Smooth muscle cell (in vitro differentiated cells): ENCODE measurements at regions not wholly inside any gene's neighbourhood (a gene's known extent, or its start where the extent isn't known, plus 50 kb on each side); places are given as distances from the start of the nearest gene placed in this dataset.

Source experiments
- DNase-seq: peaks from one replicate; lab custom pipeline; 2025; ENCODE audit not compliant: unreplicated experiment; lab: John Stamatoyannopoulos, UW
- H2AFZ ChIP-seq: fragments of 200-600 bp; sonication (generic); 2 replicates; pipeline ENCODE4 v1.6.0; 2016; ENCODE audit warnings: antibody characterized with exemption, low read depth, mild to moderate bottlenecking
- H3F3A ChIP-seq: fragments of 200-600 bp; sonication (generic); 2 replicates; pipeline ENCODE4 v1.6.0; 2017; ENCODE audit warnings: antibody characterized with exemption, low read depth
- H3K27ac ChIP-seq: fragments of 200-600 bp; sonication (generic); 2 replicates; pipeline ENCODE4 v1.5.1; 2016; ENCODE audit warnings: low read depth, mild to moderate bottlenecking
- H3K27me3 ChIP-seq: fragments of 200-600 bp; sonication (generic); 2 replicates; pipeline ENCODE4 v1.6.1; 2016; ENCODE audit warnings: low read depth, mild to moderate bottlenecking
- H3K36me3 ChIP-seq: fragments of 200-600 bp; sonication (generic); 2 replicates; pipeline ENCODE4 v1.5.1; 2016; ENCODE audit warnings: low read depth
- H3K4me1 ChIP-seq: fragments of 200-600 bp; sonication (generic); 2 replicates; pipeline ENCODE4 v1.5.1; 2016; ENCODE audit warnings: low read depth
- H3K4me2 ChIP-seq: fragments of 200-600 bp; sonication (generic); 2 replicates; pipeline ENCODE4 v1.6.0; 2016; ENCODE audit warnings: mild to moderate bottlenecking
- H3K4me3 ChIP-seq: fragments of 200-600 bp; sonication (generic); 2 replicates; pipeline ENCODE4 v1.5.1; 2016; ENCODE audit warnings: mild to moderate bottlenecking
- H3K79me2 ChIP-seq: fragments of 200-600 bp; sonication (generic); 2 replicates; pipeline ENCODE4 v1.6.0; 2016; ENCODE audit warnings: low read depth, mild to moderate bottlenecking
- H3K9ac ChIP-seq: fragments of 200-600 bp; sonication (generic); 2 replicates; pipeline ENCODE4 v1.6.0; 2016; ENCODE audit warnings: low read depth
- H3K9me3 ChIP-seq: fragments of 200-600 bp; sonication (generic); replicated peaks from 2 replicates; pipeline ENCODE4 v1.5.1; 2016; ENCODE audit warnings: low read depth
- H4K20me1 ChIP-seq: fragments of 200-600 bp; sonication (generic); 2 replicates; pipeline ENCODE4 v1.6.0; 2016; ENCODE audit warnings: low read depth
- WGBS: methylation state at CpG from one replicate; pipeline ENCODE4 v1.1.7; 2016; ENCODE audit warnings: low lambda C conversion rate; 5-methylcytosine and 5-hydroxymethylcytosine counted together
- TF ChIP-seq, protein P1 (sequence below): fragments of 200-600 bp; sonication (generic); IDR thresholded peaks from 2 replicates; pipeline ENCODE4 v1.5.1; 2017; ENCODE audit warnings: borderline replicate concordance, mild to moderate bottlenecking, antibody characterized with exemption; ENCODE audit not compliant: insufficient read depth, poor library complexity, severe bottlenecking

DNA sequence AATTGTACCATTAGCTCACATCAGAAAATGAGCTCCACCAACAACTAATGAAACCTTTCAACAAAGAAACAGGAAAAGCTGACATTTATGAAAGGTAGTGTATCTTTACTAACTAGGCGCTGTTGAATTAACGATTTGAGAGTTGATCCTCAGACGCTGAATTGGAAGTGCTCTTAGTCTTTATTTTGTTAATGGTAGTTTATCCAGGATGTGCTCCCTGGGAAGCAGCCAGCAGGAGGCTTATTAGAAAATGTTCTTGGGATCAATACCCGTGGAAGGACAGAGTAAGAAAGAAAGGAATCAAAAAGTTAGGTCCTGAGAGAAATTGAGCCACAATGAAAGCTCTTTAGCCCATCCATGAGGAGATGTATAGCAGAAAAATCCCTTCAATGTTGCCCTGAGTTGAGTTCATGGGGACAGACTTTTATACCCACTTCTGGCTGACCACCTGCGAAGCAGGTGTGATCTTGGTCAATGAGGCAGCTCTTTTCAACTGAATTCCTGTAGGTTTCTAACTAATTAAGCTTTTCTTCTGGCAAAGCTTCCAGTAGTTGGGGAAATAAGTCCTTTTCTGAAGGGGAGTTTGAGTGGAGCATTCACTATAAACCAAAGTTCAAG, 492.6 kb upstream of the REG3G start:
- H3K4me1 ChIP-seq, result peaks cover 21% of the 10 kb centered on the region
- no peak overlapping the region for H3K4me2 ChIP-seq
- no peaks in the 10 kb centered on the region for H3K79me2 ChIP-seq
- no peaks in the 10 kb centered on the region for H3F3A ChIP-seq
- H3K4me3 ChIP-seq, result no peak overlapping the region
- H4K20me1 ChIP-seq, result no peaks in the 10 kb centered on the region
- H3K9me3 ChIP-seq, result no peaks in the 10 kb centered on the region
- H3K27me3 ChIP-seq, result no peaks in the 10 kb centered on the region
- TF ChIP-seq, protein P1, sequence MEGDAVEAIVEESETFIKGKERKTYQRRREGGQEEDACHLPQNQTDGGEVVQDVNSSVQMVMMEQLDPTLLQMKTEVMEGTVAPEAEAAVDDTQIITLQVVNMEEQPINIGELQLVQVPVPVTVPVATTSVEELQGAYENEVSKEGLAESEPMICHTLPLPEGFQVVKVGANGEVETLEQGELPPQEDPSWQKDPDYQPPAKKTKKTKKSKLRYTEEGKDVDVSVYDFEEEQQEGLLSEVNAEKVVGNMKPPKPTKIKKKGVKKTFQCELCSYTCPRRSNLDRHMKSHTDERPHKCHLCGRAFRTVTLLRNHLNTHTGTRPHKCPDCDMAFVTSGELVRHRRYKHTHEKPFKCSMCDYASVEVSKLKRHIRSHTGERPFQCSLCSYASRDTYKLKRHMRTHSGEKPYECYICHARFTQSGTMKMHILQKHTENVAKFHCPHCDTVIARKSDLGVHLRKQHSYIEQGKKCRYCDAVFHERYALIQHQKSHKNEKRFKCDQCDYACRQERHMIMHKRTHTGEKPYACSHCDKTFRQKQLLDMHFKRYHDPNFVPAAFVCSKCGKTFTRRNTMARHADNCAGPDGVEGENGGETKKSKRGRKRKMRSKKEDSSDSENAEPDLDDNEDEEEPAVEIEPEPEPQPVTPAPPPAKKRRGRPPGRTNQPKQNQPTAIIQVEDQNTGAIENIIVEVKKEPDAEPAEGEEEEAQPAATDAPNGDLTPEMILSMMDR, result no peak
- DNase-seq, result no peak
- no peaks in the 10 kb centered on the region for H3K36me3 ChIP-seq
- H3K27ac ChIP-seq, result no peak overlapping the region
- no peak overlapping the region for H3K9ac ChIP-seq
- WGBS, result 40% methylated on average over 5 of the region's 5 CpGs
- H2AFZ ChIP-seq, result no peak overlapping the region

DNA sequence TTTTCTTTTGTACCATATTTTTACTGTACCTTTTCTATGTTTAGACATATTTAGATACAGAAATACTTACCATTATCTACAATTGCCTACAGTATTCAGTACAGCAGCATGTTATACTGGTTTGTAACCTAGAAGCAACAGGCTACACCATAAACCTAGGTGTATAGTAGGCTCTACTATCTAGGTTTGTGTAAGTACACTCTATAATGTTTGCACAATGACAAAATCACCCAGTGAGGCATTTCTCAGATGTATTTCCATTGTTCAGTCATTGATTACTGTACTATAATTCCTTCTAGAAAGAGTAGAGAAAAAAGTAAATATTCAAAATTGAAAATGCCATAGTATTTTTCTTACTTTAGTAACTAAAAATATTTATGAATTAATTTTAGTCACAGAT, 490.1 kb upstream of the REG3G start:
- Histone ChIP-seq H3K79me2 (no peaks in the 10 kb centered on the region), H3K9ac (no peak overlapping the region), H2AFZ (no peak overlapping the region), H3K4me1 (peaks cover 21% of the 10 kb centered on the region), H3K36me3 (no peaks in the 10 kb centered on the region), H3K27me3 (no peaks in the 10 kb centered on the region), H3K9me3 (no peaks in the 10 kb centered on the region), H3K27ac (no peak overlapping the region), H3K4me3 (no peak overlapping the region), H3F3A (no peaks in the 10 kb centered on the region), H3K4me2 (no peak overlapping the region), H4K20me1 (no peaks in the 10 kb centered on the region)
- TF ChIP-seq, protein P1, result no peak
- no peak for DNase-seq

DNA sequence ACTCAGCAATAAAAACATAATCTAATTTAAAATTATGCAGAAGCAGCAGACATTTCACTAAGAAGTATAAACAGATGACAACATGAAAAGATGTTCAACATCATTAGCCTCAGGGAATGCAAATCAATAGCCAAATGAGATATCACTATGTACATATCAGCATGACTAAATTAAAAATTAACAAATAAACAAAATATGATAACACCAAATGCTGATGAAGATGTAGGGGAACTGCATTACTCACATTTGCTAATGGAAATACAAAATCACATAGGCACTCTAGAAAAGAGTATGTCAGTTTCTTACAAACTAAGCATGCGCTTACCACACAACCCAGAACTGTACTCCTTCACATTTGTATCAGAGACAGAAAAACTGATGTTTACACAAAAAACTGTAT, 487.2 kb upstream of the REG3G start:
- no peak overlapping the region for H3K9ac ChIP-seq
- no peaks in the 10 kb centered on the region for H3K9me3 ChIP-seq
- no peaks in the 10 kb centered on the region for H3K4me1 ChIP-seq
- H3K4me2 ChIP-seq, result no peak overlapping the region
- H3F3A ChIP-seq, result no peaks in the 10 kb centered on the region
- no peaks in the 10 kb centered on the region for H3K36me3 ChIP-seq
- no peaks in the 10 kb centered on the region for H3K79me2 ChIP-seq
- WGBS, result 100% methylated on average over 1 of the region's 1 CpG
- TF ChIP-seq, protein P1, result no peak
- H4K20me1 ChIP-seq, result no peaks in the 10 kb centered on the region
- DNase-seq, result no peak
- H3K27ac ChIP-seq, result no peak overlapping the region
- no peak overlapping the region for H3K4me3 ChIP-seq
- H2AFZ ChIP-seq, result no peak overlapping the region
- H3K27me3 ChIP-seq, result no peaks in the 10 kb centered on the region

DNA sequence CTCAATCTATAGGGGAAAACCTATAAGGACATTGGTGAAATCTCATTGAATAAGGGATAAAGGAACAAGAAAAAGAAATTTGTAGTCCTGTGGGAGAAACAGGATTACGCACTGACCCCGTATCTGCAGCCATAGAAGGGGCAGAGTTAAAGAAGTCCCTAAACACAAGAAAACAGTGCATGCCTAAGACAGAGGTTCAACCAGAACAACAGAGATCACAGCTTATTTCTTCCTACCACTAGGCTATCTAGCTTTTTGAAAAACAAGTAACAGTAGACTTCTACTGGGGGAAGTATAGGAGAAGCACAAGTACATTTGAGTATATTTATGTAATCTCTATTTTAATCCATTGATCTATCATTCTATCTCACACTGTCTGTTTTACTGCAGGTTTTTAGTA, 485.2 kb upstream of the REG3G start:
- Histone ChIP-seq H3K4me2 (no peak overlapping the region), H3K27me3 (no peaks in the 10 kb centered on the region), H2AFZ (no peak overlapping the region), H4K20me1 (no peaks in the 10 kb centered on the region), H3K79me2 (no peaks in the 10 kb centered on the region), H3K9ac (no peak overlapping the region), H3K4me1 (no peaks in the 10 kb centered on the region), H3K9me3 (no peaks in the 10 kb centered on the region), H3F3A (no peaks in the 10 kb centered on the region), H3K27ac (no peak overlapping the region), H3K4me3 (no peak overlapping the region), H3K36me3 (no peaks in the 10 kb centered on the region)
- TF ChIP-seq, protein P1, result no peak
- 34% methylated on average over 2 of the region's 2 CpGs for WGBS
- DNase-seq, result no peak
